Activated T-helper 1 cell treated with anti-CD3 and anti-CD28 coated beads, Interleukin-12 subunit alpha, Interleukin-12 subunit beta, Interleukin-2, Interleukin-4 antibody, amounts not matched to agents 30 ng/mL and 10 ng/mL and 1 ng/mL, durations not matched to agents 14 hours and 24 hours and 36 hours (primary cell): ENCODE measurements at regions not wholly inside any gene's neighbourhood (a gene's known extent, or its start where the extent isn't known, plus 50 kb on each side); places are given as distances from the start of the nearest gene placed in this dataset.

Experiments used
- DNase-seq: peaks from one replicate; pipeline ENCODE4 v3.0.0; 2021; ENCODE audit warnings: low spot score
- H3K27ac Mint-ChIP-seq: one replicate; pipeline ENCODE4 v1.8.0; 2021; ENCODE audit warnings: mild to moderate bottlenecking, mixed read lengths
- H3K27me3 Mint-ChIP-seq: one replicate; pipeline ENCODE4 v1.8.0; 2022; ENCODE audit warnings: mild to moderate bottlenecking, moderate library complexity, mixed read lengths; ENCODE audit not compliant: insufficient read depth
- H3K36me3 Mint-ChIP-seq: one replicate; pipeline ENCODE4 v1.8.0; 2021; ENCODE audit warnings: low read depth, mixed read lengths
- H3K4me1 Mint-ChIP-seq: one replicate; pipeline ENCODE4 v1.8.0; 2021; ENCODE audit warnings: low read depth, mixed read lengths
- H3K4me3 Mint-ChIP-seq: one replicate; pipeline ENCODE4 v1.8.0; 2021; ENCODE audit warnings: mild to moderate bottlenecking, moderate library complexity, mixed read lengths
- H3K9me3 Mint-ChIP-seq: one replicate; pipeline ENCODE4 v1.8.0; 2021; ENCODE audit warnings: mixed read lengths
- intact Hi-C: fragments of 100-400 bp; cut with micrococcal nuclease; formaldehyde crosslinking; loops from one replicate; pipeline ENCODE4 v1.15.1; 2024

GRCh38 chr1:186620566-186621350, 59.5 kb downstream of the PTGS2 start:
- Mint-ChIP-seq H3K4me1 (peaks cover 33% of the 10 kb centered on the region), H3K9me3 (no peaks in the 10 kb centered on the region), H3K4me3 (no peak overlapping the region), H3K27me3 (peaks cover 28% of the 10 kb centered on the region), H3K27ac (no peak overlapping the region), H3K36me3 (no peaks in the 10 kb centered on the region)
- intact Hi-C loops = no loop called here
- DNase-seq = no peak

- H3K36me3 Mint-ChIP-seq = no peaks in the 10 kb centered on the region
- peak overlapping the region; percentile 72 for H3K4me3 Mint-ChIP-seq
- H3K9me3 Mint-ChIP-seq = peaks cover 5% of the 10 kb centered on the region
- H3K4me1 Mint-ChIP-seq = peaks cover 50% of the 10 kb centered on the region
- intact Hi-C loops = loop anchor here (1.0 to 2.0 kb wide), 2 partner anchors 62 to 122 kb away; partner anchors contain the start of gene PTGS2
- peaks cover 32% of the 10 kb centered on the region for H3K27me3 Mint-ChIP-seq
- H3K27ac Mint-ChIP-seq = no peak overlapping the region
- DNase-seq = peak; percentile 50
These were observed 61.6 kb downstream of the PTGS2 start for GRCh38 chr1:186618401-186619170.

GRCh38 chr1:186617926-186618325, 62.3 kb downstream of the PTGS2 start:
- H3K9me3 Mint-ChIP-seq = peaks cover 5% of the 10 kb centered on the region
- H3K4me3 Mint-ChIP-seq = no peak overlapping the region
- no peak for DNase-seq
- intact Hi-C loops = loop anchor here (1.0 to 2.0 kb wide), 2 partner anchors 63 to 122 kb away; partner anchors contain the start of gene PTGS2
- no peak overlapping the region for H3K27ac Mint-ChIP-seq
- H3K36me3 Mint-ChIP-seq = no peaks in the 10 kb centered on the region
- H3K4me1 Mint-ChIP-seq = peaks cover 50% of the 10 kb centered on the region
- H3K27me3 Mint-ChIP-seq = peaks cover 31% of the 10 kb centered on the region

DNA sequence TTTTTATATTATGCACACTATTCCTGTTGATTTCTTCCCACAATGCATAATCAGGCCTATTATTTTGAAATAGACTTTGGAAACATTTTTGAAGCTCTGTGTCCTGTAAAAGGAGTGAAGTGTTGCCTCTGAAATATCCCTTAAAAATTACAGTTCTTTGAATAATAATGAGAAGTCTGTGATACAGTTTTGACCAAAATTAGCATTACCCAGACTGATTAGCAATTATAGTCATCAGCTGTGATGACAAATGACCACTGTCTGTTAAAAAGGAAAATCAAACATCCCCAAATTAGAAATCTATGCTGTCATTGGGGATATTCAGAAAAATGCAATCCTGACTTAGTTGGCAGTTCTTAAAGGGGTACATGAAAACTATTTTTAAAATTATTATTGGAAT, 63.7 kb downstream of the PTGS2 start:
- H3K27ac Mint-ChIP-seq = no peak overlapping the region
- intact Hi-C loops = no loop called here
- peaks cover 34% of the 10 kb centered on the region for H3K27me3 Mint-ChIP-seq
- no peaks in the 10 kb centered on the region for H3K36me3 Mint-ChIP-seq
- no peak for DNase-seq
- H3K4me1 Mint-ChIP-seq = peaks cover 50% of the 10 kb centered on the region
- peaks cover 5% of the 10 kb centered on the region for H3K9me3 Mint-ChIP-seq
- no peak overlapping the region for H3K4me3 Mint-ChIP-seq

GRCh38 chr1:186615332-186615731, 64.9 kb downstream of the PTGS2 start:
- Mint-ChIP-seq H3K4me3 (peak overlapping the region; percentile 15), H3K9me3 (peaks cover 5% of the 10 kb centered on the region), H3K4me1 (peaks cover 40% of the 10 kb centered on the region), H3K27me3 (peaks cover 38% of the 10 kb centered on the region), H3K27ac (peak overlapping the region; percentile 29), H3K36me3 (no peaks in the 10 kb centered on the region)
- intact Hi-C loops = no loop called here
- DNase-seq = no peak

GRCh38 chr1:186611156-186611555, 69.1 kb downstream of the PTGS2 start:
- H3K9me3 Mint-ChIP-seq = peaks cover 5% of the 10 kb centered on the region
- intact Hi-C loops = no loop called here

DNA sequence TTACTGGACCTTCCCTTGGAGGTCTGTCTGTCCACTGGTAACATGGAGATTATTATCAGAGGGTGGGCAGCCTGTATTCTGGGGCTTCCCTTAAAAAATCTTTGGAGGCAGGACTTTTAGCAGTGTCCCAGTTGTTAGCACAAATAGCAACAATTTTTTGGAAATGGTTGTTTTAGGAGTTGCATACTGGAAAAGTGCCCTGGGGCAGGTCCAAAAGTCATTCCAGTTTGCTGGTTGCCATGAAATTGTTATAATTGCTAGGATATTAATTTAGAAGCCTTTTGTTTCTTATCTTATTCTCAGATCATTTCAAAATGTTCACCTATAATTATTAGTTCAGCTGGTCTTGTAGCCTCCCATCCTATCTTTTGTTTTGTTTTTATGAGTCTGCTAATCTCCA, 71.0 kb downstream of the PTGS2 start:
- H3K27me3 Mint-ChIP-seq = peaks cover 44% of the 10 kb centered on the region
- no peaks in the 10 kb centered on the region for H3K36me3 Mint-ChIP-seq
- H3K27ac Mint-ChIP-seq = no peak overlapping the region
- no peak overlapping the region for H3K4me3 Mint-ChIP-seq
- intact Hi-C loops = loop anchor here (5.0 kb wide), 3 partner anchors 127 to 207 kb away; no protein-coding TSS in a partner anchor
- peaks cover 10% of the 10 kb centered on the region for H3K9me3 Mint-ChIP-seq
- DNase-seq = no peak
- peaks cover 4% of the 10 kb centered on the region for H3K4me1 Mint-ChIP-seq

More at GRCh38 chr1:186611156-186611555, 69.1 kb downstream of the PTGS2 start:
- Mint-ChIP-seq H3K4me3 (no peak overlapping the region), H3K27me3 (peaks cover 47% of the 10 kb centered on the region), H3K4me1 (peaks cover 17% of the 10 kb centered on the region), H3K36me3 (no peaks in the 10 kb centered on the region), H3K27ac (no peak overlapping the region)
- no peak for DNase-seq

GRCh38 chr1:186605762-186606350, 74.4 kb downstream of the PTGS2 start:
- H3K36me3 Mint-ChIP-seq = no peaks in the 10 kb centered on the region
- H3K27me3 Mint-ChIP-seq = peaks cover 51% of the 10 kb centered on the region
- intact Hi-C loops = loop anchor here (1.0 to 5.0 kb wide), 4 partner anchors 124 to 380 kb away; no protein-coding TSS in a partner anchor
- peak; percentile 11 for DNase-seq
- no peak overlapping the region for H3K4me3 Mint-ChIP-seq
- H3K27ac Mint-ChIP-seq = no peak overlapping the region
- no peaks in the 10 kb centered on the region for H3K4me1 Mint-ChIP-seq
- H3K9me3 Mint-ChIP-seq = peaks cover 7% of the 10 kb centered on the region

DNA sequence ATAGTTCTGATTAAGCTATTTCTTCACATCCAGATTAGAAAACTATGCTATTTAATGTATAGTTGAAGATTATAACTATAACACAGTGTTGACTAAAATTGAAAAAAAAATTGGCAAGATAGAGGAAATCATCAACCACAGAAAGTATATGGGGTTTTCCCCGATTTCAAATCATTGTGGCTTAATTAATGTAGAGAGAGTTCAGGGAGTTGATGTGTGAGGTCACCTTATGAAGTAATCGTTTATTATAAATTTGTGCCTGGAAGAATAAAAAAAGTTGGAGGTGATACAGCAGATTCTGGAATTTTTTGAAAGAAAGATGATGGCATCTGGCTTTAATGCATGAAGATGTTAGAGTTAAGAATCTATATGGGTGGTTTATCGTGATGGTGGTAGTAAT, 84.3 kb downstream of the PTGS2 start:
- DNase-seq = no peak
- no peaks in the 10 kb centered on the region for H3K36me3 Mint-ChIP-seq
- no peak overlapping the region for H3K27ac Mint-ChIP-seq
- H3K4me1 Mint-ChIP-seq = peaks cover 11% of the 10 kb centered on the region
- no peaks in the 10 kb centered on the region for H3K9me3 Mint-ChIP-seq
- H3K4me3 Mint-ChIP-seq = no peak overlapping the region
- peaks cover 34% of the 10 kb centered on the region for H3K27me3 Mint-ChIP-seq
- intact Hi-C loops = no loop called here

GRCh38 chr1:186578325-186579016, 101.8 kb downstream of the PTGS2 start:
- no peak for DNase-seq
- Mint-ChIP-seq H3K27me3 (no peaks in the 10 kb centered on the region), H3K9me3 (peaks cover 7% of the 10 kb centered on the region), H3K36me3 (no peaks in the 10 kb centered on the region), H3K4me3 (no peak overlapping the region), H3K27ac (no peak overlapping the region), H3K4me1 (no peaks in the 10 kb centered on the region)
- intact Hi-C loops = no loop called here

GRCh38 chr1:186577633-186578032, 102.6 kb downstream of the PTGS2 start:
- intact Hi-C loops = no loop called here
- no peak for DNase-seq
- Mint-ChIP-seq H3K4me1 (no peaks in the 10 kb centered on the region), H3K27ac (no peak overlapping the region), H3K27me3 (no peaks in the 10 kb centered on the region), H3K4me3 (no peak overlapping the region), H3K36me3 (no peaks in the 10 kb centered on the region), H3K9me3 (peaks cover 2% of the 10 kb centered on the region)

GRCh38 chr1:186577216-186577615, 103.0 kb downstream of the PTGS2 start:
- peaks cover 1% of the 10 kb centered on the region for H3K4me1 Mint-ChIP-seq
- intact Hi-C loops = no loop called here

More at GRCh38 chr1:186577216-186577615, 103.0 kb downstream of the PTGS2 start:
- Mint-ChIP-seq H3K4me3 (no peak overlapping the region), H3K9me3 (no peaks in the 10 kb centered on the region), H3K36me3 (no peaks in the 10 kb centered on the region), H3K27me3 (no peaks in the 10 kb centered on the region), H3K27ac (no peak overlapping the region)
- no peak for DNase-seq
